ENCODE measurements at regions not wholly inside any gene's neighbourhood (a gene's known extent, or its start where the extent isn't known, plus 50 kb on each side); places are given as distances from the start of the nearest gene placed in this dataset.

GRCh38 chr2:45223531-45223930 lies 214.3 kb upstream of the SIX2 start:
- TF ChIP-seq CTCF (optimal IDR thresholded peaks at IDR 0.05 in 1 of 3, IDR thresholded peaks at IDR 0.05 in 1 of 3, conservative IDR thresholded peaks at IDR 0.05 in 1 of 3; ENCODE audit: extremely low read depth in 1 of 3, insufficient read depth in 2 of 3, low read length in 3 of 3) = no peak
- TF ChIP-seq EZH2 (IDR thresholded peaks at IDR 0.05; ENCODE audit: low read length) = no peak

All from keratinocyte (primary cell).